HCT116 (cell line): ENCODE measurements at regions not wholly inside any gene's neighbourhood (a gene's known extent, or its start where the extent isn't known, plus 50 kb on each side); places are given as distances from the start of the nearest gene placed in this dataset.

ENCODE experiments used
- ATF3 ChIP-seq: IDR thresholded peaks from 2 replicates; pipeline ENCODE4 v1.6.1; 2012
- CEBPB ChIP-seq: IDR thresholded peaks from 2 replicates; pipeline ENCODE4 v1.6.1; 2012; ENCODE audit warnings: low read depth
- CTCF ChIP-seq, 3 experiments: fragments of 200-600 bp in 1 of 3; sonication (generic) in 1 of 3; IDR thresholded peaks in 2 of 3; conservative IDR thresholded peaks in 1 of 3; 2 replicates each; pipeline ENCODE4 v1.5.1; 2012 to 2017; ENCODE audit warnings: low read depth in 2 of 3, low read length in 2 of 3, antibody characterized with exemption in 1 of 3, borderline replicate concordance in 1 of 3, control low read depth in 1 of 3, mild to moderate bottlenecking in 1 of 3, mixed read lengths in 1 of 3, mixed run types in 1 of 3, moderate library complexity in 1 of 3; ENCODE audit not compliant: insufficient read depth in 1 of 3
- EGR1 ChIP-seq: IDR thresholded peaks from 2 replicates; pipeline ENCODE4 v1.6.1; 2012; ENCODE audit warnings: low read depth
- ELF1 ChIP-seq: IDR thresholded peaks from 2 replicates; pipeline ENCODE4 v1.6.1; 2012; ENCODE audit warnings: low read depth, borderline replicate concordance
- EZH2 ChIP-seq: fragments of 200-600 bp; sonication (generic); IDR thresholded peaks from 2 replicates; pipeline ENCODE4 v1.6.1; 2017; ENCODE audit warnings: antibody characterized with exemption, mixed run types
- JUND ChIP-seq: IDR thresholded peaks from 2 replicates; pipeline ENCODE4 v1.6.1; 2012
- MAX ChIP-seq: IDR thresholded peaks from 2 replicates; pipeline ENCODE4 v1.6.1; 2012
- POLR2A ChIP-seq: IDR thresholded peaks from 2 replicates; pipeline ENCODE4 v1.7.0; 2011; ENCODE audit warnings: borderline replicate concordance; ENCODE audit not compliant: insufficient read depth, insufficient read length; ENCODE audit errors: extremely low read depth
- RAD21 ChIP-seq: IDR thresholded peaks from 2 replicates; pipeline ENCODE4 v1.6.1; 2012; ENCODE audit warnings: low read depth, mild to moderate bottlenecking
- REST ChIP-seq: IDR thresholded peaks from 2 replicates; pipeline ENCODE4 v1.6.1; 2012; ENCODE audit warnings: low read depth
- TCF7L2 ChIP-seq: IDR thresholded peaks from 2 replicates; pipeline ENCODE4 v1.7.0; 2011; ENCODE audit warnings: borderline replicate concordance, inconsistent platforms; ENCODE audit not compliant: insufficient read depth, insufficient read length; ENCODE audit errors: extremely low read depth
- YY1 ChIP-seq: IDR thresholded peaks from 2 replicates; pipeline ENCODE4 v1.6.1; 2011; ENCODE audit warnings: low read length, low read depth, moderate library complexity, mild to moderate bottlenecking; ENCODE audit not compliant: insufficient replicate concordance; ENCODE audit errors: extremely low read depth
- ZNF274 ChIP-seq: fragments of 200-500 bp; sonication (Bioruptor generic); IDR thresholded peaks from 2 replicates; pipeline ENCODE4 v1.6.1; 2014; ENCODE audit warnings: mild to moderate bottlenecking, low read depth, low read length, inconsistent platforms

GRCh38 chr16:54595621-54596020 lies 309.0 kb upstream of the IRX3 start:
- no peak for TF ChIP-seq EZH2
- no peak for TF ChIP-seq RAD21
- TF ChIP-seq CTCF (IDR thresholded peaks at IDR 0.05 in 2 of 3, conservative IDR thresholded peaks at IDR 0.05 in 1 of 3; ENCODE audit: borderline replicate concordance in 1 of 3, insufficient read depth in 1 of 3, low read depth in 2 of 3, low read length in 2 of 3), result no peak
- TF ChIP-seq POLR2A, result no peak
- TF ChIP-seq TCF7L2, result no peak
- no peak for TF ChIP-seq REST
- TF ChIP-seq JUND, result no peak
- TF ChIP-seq CEBPB, result no peak
- TF ChIP-seq YY1, result no peak
- TF ChIP-seq ZNF274, result no peak
- TF ChIP-seq ATF3, result no peak
- TF ChIP-seq ELF1, result no peak
- no peak for TF ChIP-seq EGR1
- no peak for TF ChIP-seq MAX
